NAMALWA (cell line): ENCODE measurements at regions not wholly inside any gene's neighbourhood (a gene's known extent, or its start where the extent isn't known, plus 50 kb on each side); places are given as distances from the start of the nearest gene placed in this dataset.
"Not testable (repeated sequence)": the region's sequence is repeated elsewhere in the genome, so short reads cannot be mapped to it uniquely, and the experiment has no call there.

ENCODE experiments used
- DNase-seq: peaks from one replicate; pipeline ENCODE4 v3.0.0-alpha.2; 2015; ENCODE audit warnings: low spot score

- DNase-seq: no peak
Observed at GRCh38 chr10:118805146-118805545, 50.4 kb upstream of the CACUL1 start.

DNA sequence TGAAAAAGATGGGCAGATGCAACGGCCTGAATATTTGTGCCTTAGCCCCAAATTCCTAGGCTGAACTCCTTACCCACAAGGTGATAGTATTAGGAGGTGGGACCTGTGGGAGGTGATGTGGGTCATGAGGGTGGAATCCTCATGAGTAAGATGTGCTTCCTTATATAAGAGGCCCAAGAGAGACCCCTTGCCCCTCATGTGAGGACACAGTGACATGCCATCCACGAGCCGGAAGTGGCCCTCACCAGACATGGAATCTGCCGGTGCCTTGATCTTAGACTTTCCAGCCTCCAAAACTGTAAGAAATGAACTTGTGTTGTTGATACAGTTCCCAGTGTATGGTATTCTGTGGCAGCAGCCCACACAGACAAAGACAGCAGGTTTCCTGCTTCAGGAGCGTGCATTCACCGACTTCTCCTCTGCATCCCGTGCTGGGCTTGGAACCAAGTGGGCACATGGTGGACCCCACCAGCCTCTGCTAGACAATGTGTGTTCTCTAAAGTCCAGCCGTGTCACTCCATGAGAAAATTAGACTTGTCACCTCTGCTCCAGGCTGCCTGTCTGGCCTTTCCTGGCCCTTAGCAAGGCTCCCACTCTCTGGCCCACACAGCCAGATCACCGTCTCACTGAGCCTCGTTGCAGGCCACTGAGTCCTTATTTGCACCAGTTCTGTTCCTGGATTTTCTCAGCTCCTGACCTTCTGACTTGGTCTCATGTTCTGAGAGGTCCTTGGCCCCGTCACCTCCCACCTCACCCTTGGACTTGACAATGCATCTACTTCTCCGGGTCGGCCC is 52.9 kb upstream of the CACUL1 start:
- no peak for DNase-seq

GRCh38 chr10:118808601-118809356 is 54.0 kb upstream of the CACUL1 start:
- DNase-seq: no peak

- DNase-seq: no peak
Observed at GRCh38 chr10:118809357-118810220, 54.8 kb upstream of the CACUL1 start.

- DNase-seq: no peak
Observed at GRCh38 chr10:118810796-118811505, 56.2 kb upstream of the CACUL1 start.

DNA sequence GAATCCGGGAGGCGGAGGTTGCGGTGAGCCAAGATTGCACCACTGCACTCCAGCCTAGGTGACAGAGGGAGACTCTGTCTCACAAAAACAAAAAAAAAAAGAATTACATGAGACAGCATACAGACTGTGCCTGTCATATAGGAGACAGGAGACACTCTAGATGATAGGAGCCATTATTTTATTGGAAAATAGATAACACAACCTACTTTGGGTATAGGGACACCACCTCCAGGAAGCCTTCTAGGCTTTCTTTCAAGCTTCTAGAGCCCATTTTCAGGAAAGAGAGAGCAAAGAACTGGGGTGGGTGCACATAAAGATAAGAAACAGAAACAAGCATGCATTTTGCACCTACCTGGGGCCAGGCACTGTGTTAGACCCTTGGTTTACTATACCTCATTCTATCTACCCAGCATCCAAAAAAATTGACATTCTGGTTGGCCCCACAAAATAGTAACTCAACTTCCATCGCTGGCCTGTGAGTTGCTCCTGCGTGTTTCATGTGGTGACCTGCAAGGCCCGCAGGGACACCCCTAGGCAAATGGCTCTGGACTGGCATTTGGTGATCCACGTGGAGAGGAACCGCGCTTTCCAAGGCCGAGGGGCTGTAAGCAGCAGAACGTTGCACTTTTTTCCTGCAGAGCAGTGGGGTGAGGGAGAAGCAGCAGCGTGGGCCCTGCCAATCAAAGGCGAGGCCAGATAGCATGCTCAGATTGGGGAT is 57.1 kb upstream of the CACUL1 start:
- no peak for DNase-seq

DNA sequence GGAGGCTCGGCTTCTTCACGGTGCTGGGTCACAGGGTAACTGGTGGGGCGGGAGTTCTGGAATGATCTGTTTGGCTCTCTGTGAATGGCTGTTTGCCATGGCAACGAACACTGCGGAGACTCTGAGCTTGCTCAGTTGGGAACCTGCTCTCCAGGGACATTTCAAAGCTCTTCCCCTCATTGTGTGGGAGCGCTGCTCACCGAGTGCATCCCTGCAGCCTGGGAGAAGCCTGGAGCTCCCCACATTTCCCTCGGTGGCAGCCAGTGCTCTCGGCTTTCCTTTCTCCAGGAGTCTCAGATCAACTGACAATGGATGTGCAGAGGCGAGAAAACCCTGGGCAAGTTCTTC is 57.6 kb upstream of the CACUL1 start:
- no peak for DNase-seq

- DNase-seq: not testable (repeated sequence)
Observed at GRCh38 chr10:118813001-118813400, 58.2 kb upstream of the CACUL1 start.

DNA sequence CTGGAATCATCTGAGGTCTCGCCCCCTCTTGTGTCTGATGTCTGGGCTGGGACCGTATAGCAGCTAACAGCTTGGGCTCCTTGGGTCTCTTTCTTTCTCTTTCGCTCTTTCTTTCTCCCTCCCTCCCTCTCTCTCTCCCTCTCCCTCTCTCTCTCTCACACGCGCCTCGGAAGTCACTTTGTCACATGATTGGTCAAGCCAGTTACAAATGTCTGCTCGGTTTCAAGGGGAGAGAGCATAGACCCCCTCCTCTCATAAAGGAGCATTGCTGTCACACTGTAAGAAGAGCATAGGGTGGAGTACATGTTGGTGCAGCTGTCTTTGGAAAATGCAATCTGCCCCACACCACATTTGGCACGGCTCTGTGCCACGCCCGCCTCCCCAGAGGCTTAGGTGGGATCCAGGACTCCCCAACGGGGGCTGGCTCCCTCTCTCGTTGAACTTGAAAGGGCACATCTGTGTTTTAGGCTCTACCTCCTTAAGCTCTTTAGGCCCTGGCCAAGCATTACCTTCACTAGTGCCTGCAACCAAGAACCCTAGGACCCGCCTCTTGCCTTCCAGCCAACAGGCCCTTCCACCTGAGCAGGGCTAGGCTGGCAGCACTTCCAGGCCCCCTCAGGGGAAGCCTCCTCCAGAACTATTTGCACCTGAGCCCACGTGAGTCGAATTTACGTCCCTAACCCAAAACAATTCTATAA is 61.9 kb upstream of the CACUL1 start:
- no peak for DNase-seq

- DNase-seq: no peak
Observed at GRCh38 chr10:118817328-118818068, 62.7 kb upstream of the CACUL1 start.

GRCh38 chr10:118818621-118819221 is 64.0 kb upstream of the CACUL1 start:
- DNase-seq: no peak

- no peak for DNase-seq
Observed at GRCh38 chr10:118820326-118821116, 65.8 kb upstream of the CACUL1 start.

- DNase-seq: no peak
Observed at GRCh38 chr10:118823256-118823907, 68.6 kb upstream of the CACUL1 start.

GRCh38 chr10:118827053-118827452 is 72.3 kb upstream of the CACUL1 start:
- no peak for DNase-seq

DNA sequence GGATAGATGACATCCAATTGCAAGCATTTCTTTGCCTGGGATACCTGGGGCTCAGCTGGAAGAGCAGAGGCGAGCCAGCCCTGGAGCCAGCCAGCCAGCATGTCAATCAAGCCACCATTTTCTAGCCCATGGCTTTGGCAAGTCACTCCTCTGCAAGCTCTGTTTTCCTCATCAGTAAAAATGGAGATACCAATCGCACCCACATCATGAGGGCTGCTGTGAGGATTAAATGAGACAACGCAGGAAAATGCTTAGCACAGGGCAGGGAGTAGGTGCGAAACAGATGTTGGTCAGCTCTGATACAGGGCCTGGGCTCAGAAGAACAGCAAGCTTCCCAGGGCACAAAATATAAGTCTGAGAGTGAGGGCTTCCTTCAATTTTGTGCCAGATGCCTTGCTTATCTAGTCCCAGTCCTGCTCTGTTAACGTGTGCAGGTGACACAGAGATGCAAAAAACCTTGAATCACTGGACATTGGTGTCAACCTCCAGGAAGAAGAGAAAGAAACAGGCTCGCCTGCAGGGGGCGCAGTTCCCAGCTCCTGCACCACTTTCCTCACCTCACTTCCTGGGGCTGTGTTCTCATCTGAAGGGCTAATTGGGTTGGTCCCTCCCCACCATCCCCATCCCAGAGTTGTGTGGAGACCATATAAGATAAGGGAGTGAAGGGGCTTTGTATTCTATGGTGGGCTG is 72.8 kb upstream of the CACUL1 start:
- no peak for DNase-seq

GRCh38 chr10:118832241-118832651 is 77.5 kb upstream of the CACUL1 start:
- DNase-seq: no peak

DNA sequence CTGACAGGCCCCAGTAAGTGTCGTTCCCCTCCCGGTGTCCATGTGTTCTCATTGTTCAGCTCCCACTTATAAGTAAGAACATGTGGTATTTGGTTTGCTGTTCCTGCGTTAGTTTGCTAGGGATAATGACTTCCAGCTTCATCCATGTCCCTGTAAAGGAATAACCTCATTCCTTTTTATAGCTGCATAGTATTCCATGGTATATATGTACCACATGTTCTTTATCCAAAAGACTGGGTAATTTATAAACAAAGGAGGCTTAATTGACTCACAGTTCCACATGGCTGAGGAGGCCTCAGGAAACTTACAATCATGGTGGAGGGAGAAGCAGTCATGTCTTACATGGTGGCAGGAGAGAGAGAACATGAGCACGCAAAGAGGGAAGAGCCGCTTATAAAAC is 79.6 kb upstream of the CACUL1 start:
- DNase-seq: not testable (repeated sequence)
